OCI-LY1 (cell line): ENCODE measurements at regions not wholly inside any gene's neighbourhood (a gene's known extent, or its start where the extent isn't known, plus 50 kb on each side); places are given as distances from the start of the nearest gene placed in this dataset.

Source experiments
- CTCF ChIP-seq: fragments of 200-600 bp; sonication (generic), shearing (Covaris generic); IDR thresholded peaks from 2 replicates; pipeline ENCODE4 v1.5.1; 2017; ENCODE audit warnings: mild to moderate bottlenecking, antibody characterized with exemption, low read length, moderate library complexity, mixed read lengths
- EZH2 ChIP-seq: fragments of 200-600 bp; sonication (generic), shearing (Covaris generic); IDR thresholded peaks from 2 replicates; pipeline ENCODE4 v1.8.0; 2017; ENCODE audit warnings: borderline replicate concordance, mixed run types, mild to moderate bottlenecking, antibody characterized with exemption, low read length, moderate library complexity, mixed read lengths

DNA sequence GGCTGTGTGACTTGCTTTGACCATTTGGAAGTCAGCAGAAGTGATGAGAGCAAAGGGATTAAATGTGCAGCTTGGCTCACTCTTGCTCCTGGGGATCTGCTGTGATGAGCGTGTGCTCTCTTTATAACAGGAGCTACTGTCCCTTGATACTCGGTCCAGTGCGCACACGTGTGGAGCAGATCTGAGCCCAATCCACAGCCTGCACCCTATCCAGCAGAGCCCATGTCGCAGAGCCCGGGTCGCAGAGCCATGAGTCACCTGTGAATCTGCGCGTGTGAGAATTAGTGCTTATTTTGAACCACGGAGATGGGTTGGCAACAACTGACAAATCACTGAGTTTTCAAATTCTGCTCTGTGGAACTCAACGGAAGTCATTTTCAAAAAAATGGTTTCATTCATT lies 291.0 kb upstream of the SULF2 start:
- TF ChIP-seq CTCF (no peak), EZH2 (no peak)
